A204.1 (cell line): ENCODE measurements at regions not wholly inside any gene's neighbourhood (a gene's known extent, or its start where the extent isn't known, plus 50 kb on each side); places are given as distances from the start of the nearest gene placed in this dataset.
"Not testable (repeated sequence)": the region's sequence is repeated elsewhere in the genome, so short reads cannot be mapped to it uniquely, and the experiment has no call there.

ENCODE experiments used
- FAIRE-seq: peaks from 2 replicates; lab custom pipeline; 2012; peaks lifted over from hg19 to GRCh38; lab: Jason Lieb, UNC

- not testable (repeated sequence) for FAIRE-seq
These were observed 131.4 kb downstream of the MFAP3L start for GRCh38 chr4:169894767-169895166.

GRCh38 chr4:169885893-169886292 lies 128.1 kb upstream of the HPF1 start:
- FAIRE-seq = no peak

- no peak for FAIRE-seq
These were observed 124.0 kb upstream of the HPF1 start for GRCh38 chr4:169881769-169882168.

GRCh38 chr4:169870507-169870906 lies 112.8 kb upstream of the HPF1 start:
- FAIRE-seq = no peak

GRCh38 chr4:169869490-169869889 lies 111.7 kb upstream of the HPF1 start:
- FAIRE-seq = no peak

- FAIRE-seq = no peak
These were observed 103.8 kb upstream of the HPF1 start for GRCh38 chr4:169861593-169861992.

GRCh38 chr4:169859366-169860216 lies 101.8 kb upstream of the HPF1 start:
- no peak for FAIRE-seq

GRCh38 chr4:169854090-169854489 lies 96.3 kb upstream of the HPF1 start:
- FAIRE-seq = no peak

GRCh38 chr4:169852481-169852880 lies 94.7 kb upstream of the HPF1 start:
- FAIRE-seq = no peak

GRCh38 chr4:169851750-169852149 lies 94.0 kb upstream of the HPF1 start:
- peak; percentile 47 for FAIRE-seq

- FAIRE-seq = no peak
These were observed 91.7 kb upstream of the HPF1 start for GRCh38 chr4:169849456-169849855.

- no peak for FAIRE-seq
These were observed 90.3 kb upstream of the HPF1 start for GRCh38 chr4:169848018-169848417.

GRCh38 chr4:169847171-169847570 lies 89.4 kb upstream of the HPF1 start:
- no peak for FAIRE-seq

GRCh38 chr4:169846396-169846795 lies 88.7 kb upstream of the HPF1 start:
- no peak for FAIRE-seq

- FAIRE-seq = no peak
These were observed 84.0 kb upstream of the HPF1 start for GRCh38 chr4:169841776-169842175.

GRCh38 chr4:169840554-169840953 lies 82.8 kb upstream of the HPF1 start:
- FAIRE-seq = no peak

GRCh38 chr4:169828329-169828728 lies 70.6 kb upstream of the HPF1 start:
- not testable (repeated sequence) for FAIRE-seq

- FAIRE-seq = no peak
These were observed 69.0 kb upstream of the HPF1 start for GRCh38 chr4:169826634-169827187.

GRCh38 chr4:169823685-169824084 lies 65.9 kb upstream of the HPF1 start:
- no peak for FAIRE-seq

- no peak for FAIRE-seq
These were observed 63.7 kb upstream of the HPF1 start for GRCh38 chr4:169821402-169821801.

GRCh38 chr4:169818063-169818679 lies 60.4 kb upstream of the HPF1 start:
- no peak for FAIRE-seq

- no peak for FAIRE-seq
These were observed 57.9 kb upstream of the HPF1 start for GRCh38 chr4:169815606-169816005.

- FAIRE-seq = no peak
These were observed 53.7 kb upstream of the HPF1 start for GRCh38 chr4:169811476-169811875.
